Activated naive CD8-positive, alpha-beta T cell treated with anti-CD3 and anti-CD28 coated beads, Interleukin-2, amount 50 U/mL, for 24 hours (primary cell): ENCODE measurements at regions not wholly inside any gene's neighbourhood (a gene's known extent, or its start where the extent isn't known, plus 50 kb on each side); places are given as distances from the start of the nearest gene placed in this dataset.

Source experiments
- ATAC-seq: fragments of 150-1000 bp; cut with Tn5 transposase; one replicate; pipeline ENCODE4 v1.10.0; 2021
- DNase-seq: peaks from one replicate; pipeline ENCODE4 v3.0.0; 2021
- H3K27ac Mint-ChIP-seq: one replicate; pipeline ENCODE4 v1.8.0; 2021; ENCODE audit warnings: mild to moderate bottlenecking, mixed read lengths
- H3K27me3 Mint-ChIP-seq: one replicate; pipeline ENCODE4 v1.8.0; 2021; ENCODE audit warnings: mixed read lengths
- H3K36me3 Mint-ChIP-seq: one replicate; pipeline ENCODE4 v1.8.0; 2021; ENCODE audit warnings: low read depth, mixed read lengths
- H3K4me1 Mint-ChIP-seq: one replicate; pipeline ENCODE4 v1.8.0; 2021; ENCODE audit warnings: mixed read lengths
- H3K4me3 Mint-ChIP-seq: one replicate; pipeline ENCODE4 v1.8.0; 2021; ENCODE audit warnings: mild to moderate bottlenecking, moderate library complexity, mixed read lengths
- H3K9me3 Mint-ChIP-seq: one replicate; pipeline ENCODE4 v1.8.0; 2021; ENCODE audit warnings: mixed read lengths

- Mint-ChIP-seq H3K27me3 (no peaks in the 10 kb centered on the region), H3K9me3 (no peaks in the 10 kb centered on the region), H3K36me3 (no peaks in the 10 kb centered on the region), H3K4me1 (no peaks in the 10 kb centered on the region), H3K4me3 (no peak overlapping the region), H3K27ac (no peak overlapping the region)
- DNase-seq: no peak
- ATAC-seq: no peak
Observed at GRCh38 chr16:66049865-66050264, 316.6 kb upstream of the CDH5 start.

GRCh38 chr16:66045626-66046025 lies 320.9 kb upstream of the CDH5 start:
- H3K27me3 Mint-ChIP-seq: no peaks in the 10 kb centered on the region
- no peak for ATAC-seq
- no peak overlapping the region for H3K27ac Mint-ChIP-seq
- H3K4me1 Mint-ChIP-seq: no peaks in the 10 kb centered on the region
- DNase-seq: no peak
- H3K36me3 Mint-ChIP-seq: no peaks in the 10 kb centered on the region
- no peak overlapping the region for H3K4me3 Mint-ChIP-seq
- no peaks in the 10 kb centered on the region for H3K9me3 Mint-ChIP-seq

- no peak for ATAC-seq
- H3K4me1 Mint-ChIP-seq: no peaks in the 10 kb centered on the region
- no peak overlapping the region for H3K4me3 Mint-ChIP-seq
- DNase-seq: no peak
- no peak overlapping the region for H3K27ac Mint-ChIP-seq
- no peaks in the 10 kb centered on the region for H3K36me3 Mint-ChIP-seq
- H3K9me3 Mint-ChIP-seq: no peaks in the 10 kb centered on the region
- no peaks in the 10 kb centered on the region for H3K27me3 Mint-ChIP-seq
Observed at GRCh38 chr16:66044556-66044955, 321.9 kb upstream of the CDH5 start.

- Mint-ChIP-seq H3K9me3 (no peaks in the 10 kb centered on the region), H3K4me1 (no peaks in the 10 kb centered on the region), H3K36me3 (no peaks in the 10 kb centered on the region), H3K27ac (no peak overlapping the region), H3K27me3 (no peaks in the 10 kb centered on the region), H3K4me3 (no peak overlapping the region)
- ATAC-seq: no peak
- DNase-seq: no peak
Observed at GRCh38 chr16:66044089-66044488, 322.4 kb upstream of the CDH5 start.

GRCh38 chr16:66043326-66043725 lies 323.2 kb upstream of the CDH5 start:
- no peak for ATAC-seq
- Mint-ChIP-seq H3K27me3 (no peaks in the 10 kb centered on the region), H3K27ac (no peak overlapping the region), H3K4me3 (no peak overlapping the region), H3K9me3 (no peaks in the 10 kb centered on the region), H3K36me3 (no peaks in the 10 kb centered on the region), H3K4me1 (no peaks in the 10 kb centered on the region)
- no peak for DNase-seq

- DNase-seq (no peak), ATAC-seq (no peak)
- H3K36me3 Mint-ChIP-seq: no peaks in the 10 kb centered on the region
- H3K27ac Mint-ChIP-seq: no peak overlapping the region
- no peaks in the 10 kb centered on the region for H3K9me3 Mint-ChIP-seq
- H3K4me1 Mint-ChIP-seq: no peaks in the 10 kb centered on the region
- H3K27me3 Mint-ChIP-seq: no peaks in the 10 kb centered on the region
- no peak overlapping the region for H3K4me3 Mint-ChIP-seq
Observed at GRCh38 chr16:66042341-66042740, 324.1 kb upstream of the CDH5 start.

- no peaks in the 10 kb centered on the region for H3K36me3 Mint-ChIP-seq
- ATAC-seq (no peak), DNase-seq (no peak)
- no peaks in the 10 kb centered on the region for H3K27me3 Mint-ChIP-seq
- no peaks in the 10 kb centered on the region for H3K4me1 Mint-ChIP-seq
- H3K9me3 Mint-ChIP-seq: no peaks in the 10 kb centered on the region
- H3K27ac Mint-ChIP-seq: no peak overlapping the region
- H3K4me3 Mint-ChIP-seq: no peak overlapping the region
Observed at GRCh38 chr16:66041907-66042306, 324.6 kb upstream of the CDH5 start.

- Mint-ChIP-seq H3K27ac (no peak overlapping the region), H3K4me1 (no peaks in the 10 kb centered on the region), H3K27me3 (no peaks in the 10 kb centered on the region), H3K4me3 (no peak overlapping the region), H3K36me3 (no peaks in the 10 kb centered on the region), H3K9me3 (no peaks in the 10 kb centered on the region)
- ATAC-seq: no peak
- no peak for DNase-seq
Observed at GRCh38 chr16:66039793-66040192, 326.7 kb upstream of the CDH5 start.

- DNase-seq: no peak
- no peak overlapping the region for H3K27ac Mint-ChIP-seq
Observed at GRCh38 chr16:66036793-66037715, 329.4 kb upstream of the CDH5 start.

GRCh38 chr16:66036184-66036583 lies 330.3 kb upstream of the CDH5 start:
- Mint-ChIP-seq H3K9me3 (no peaks in the 10 kb centered on the region), H3K27me3 (no peaks in the 10 kb centered on the region), H3K36me3 (no peaks in the 10 kb centered on the region), H3K27ac (no peak overlapping the region), H3K4me1 (no peaks in the 10 kb centered on the region), H3K4me3 (no peak overlapping the region)
- no peak for ATAC-seq
- DNase-seq: no peak

More at GRCh38 chr16:66036793-66037715, 329.4 kb upstream of the CDH5 start:
- Mint-ChIP-seq H3K9me3 (no peaks in the 10 kb centered on the region), H3K36me3 (no peaks in the 10 kb centered on the region), H3K4me3 (no peak overlapping the region), H3K4me1 (no peaks in the 10 kb centered on the region), H3K27me3 (no peaks in the 10 kb centered on the region)
- ATAC-seq: no peak

GRCh38 chr16:66035096-66035495 lies 331.4 kb upstream of the CDH5 start:
- no peaks in the 10 kb centered on the region for H3K9me3 Mint-ChIP-seq
- H3K4me3 Mint-ChIP-seq: no peak overlapping the region
- no peak for DNase-seq
- H3K27me3 Mint-ChIP-seq: no peaks in the 10 kb centered on the region
- no peak for ATAC-seq
- H3K36me3 Mint-ChIP-seq: no peaks in the 10 kb centered on the region
- no peak overlapping the region for H3K27ac Mint-ChIP-seq
- H3K4me1 Mint-ChIP-seq: no peaks in the 10 kb centered on the region

GRCh38 chr16:66032841-66033240 lies 333.6 kb upstream of the CDH5 start:
- DNase-seq (no peak), ATAC-seq (no peak)
- Mint-ChIP-seq H3K27ac (no peak overlapping the region), H3K4me3 (no peak overlapping the region), H3K27me3 (no peaks in the 10 kb centered on the region), H3K4me1 (no peaks in the 10 kb centered on the region), H3K36me3 (no peaks in the 10 kb centered on the region), H3K9me3 (no peaks in the 10 kb centered on the region)

- Mint-ChIP-seq H3K27ac (no peak overlapping the region), H3K4me1 (no peaks in the 10 kb centered on the region), H3K4me3 (no peak overlapping the region), H3K27me3 (no peaks in the 10 kb centered on the region), H3K9me3 (peaks cover under 1% of the 10 kb centered on the region), H3K36me3 (no peaks in the 10 kb centered on the region)
- ATAC-seq (no peak), DNase-seq (no peak)
Observed at GRCh38 chr16:66030036-66030435, 336.5 kb upstream of the CDH5 start.

GRCh38 chr16:66028510-66029216 lies 337.8 kb upstream of the CDH5 start:
- no peaks in the 10 kb centered on the region for H3K36me3 Mint-ChIP-seq
- ATAC-seq (no peak), DNase-seq (no peak)
- H3K4me1 Mint-ChIP-seq: no peaks in the 10 kb centered on the region
- no peak overlapping the region for H3K4me3 Mint-ChIP-seq
- no peaks in the 10 kb centered on the region for H3K27me3 Mint-ChIP-seq
- no peak overlapping the region for H3K27ac Mint-ChIP-seq
- H3K9me3 Mint-ChIP-seq: peaks cover 13% of the 10 kb centered on the region

GRCh38 chr16:66026787-66027330 lies 339.6 kb upstream of the CDH5 start:
- DNase-seq (no peak), ATAC-seq (no peak)
- H3K9me3 Mint-ChIP-seq: peaks cover 19% of the 10 kb centered on the region
- H3K4me1 Mint-ChIP-seq: no peaks in the 10 kb centered on the region
- no peaks in the 10 kb centered on the region for H3K27me3 Mint-ChIP-seq
- H3K36me3 Mint-ChIP-seq: no peaks in the 10 kb centered on the region
- no peak overlapping the region for H3K4me3 Mint-ChIP-seq
- H3K27ac Mint-ChIP-seq: no peak overlapping the region
